Activated naive CD4-positive, alpha-beta T cell treated with anti-CD3 and anti-CD28 coated beads, Interleukin-2, amount 10 ng/mL, durations not matched to agents 7 days and 5 days (primary cell): ENCODE measurements at regions not wholly inside any gene's neighbourhood (a gene's known extent, or its start where the extent isn't known, plus 50 kb on each side); places are given as distances from the start of the nearest gene placed in this dataset.

Experiments
- CTCF ChIA-PET: fragments of 350-600 bp; sonication (Branson Sonifier 250); formaldehyde crosslinking; loops from one replicate; lab custom pipeline; 2021; ENCODE audit warnings: antibody characterized with exemption; lab: Charles Lee
- DNase-seq: peaks from one replicate; pipeline ENCODE4 v3.0.0-alpha.2; 2020
- H3K27ac Mint-ChIP-seq: one replicate; pipeline ENCODE4 v1.8.0; 2021; ENCODE audit warnings: mild to moderate bottlenecking, moderate library complexity, mixed read lengths
- H3K27me3 Mint-ChIP-seq: one replicate; pipeline ENCODE4 v1.8.0; 2021; ENCODE audit warnings: mild to moderate bottlenecking, mixed read lengths
- H3K36me3 Mint-ChIP-seq: one replicate; pipeline ENCODE4 v1.8.0; 2021; ENCODE audit warnings: mixed read lengths
- H3K4me1 Mint-ChIP-seq: one replicate; pipeline ENCODE4 v1.8.0; 2021; ENCODE audit warnings: mixed read lengths
- H3K4me3 Mint-ChIP-seq: one replicate; pipeline ENCODE4 v1.8.0; 2021; ENCODE audit warnings: mild to moderate bottlenecking, moderate library complexity, mixed read lengths
- H3K9me3 Mint-ChIP-seq: one replicate; pipeline ENCODE4 v1.8.0; 2021; ENCODE audit warnings: mixed read lengths

GRCh38 chr5:40098313-40098712 is 581.4 kb upstream of the PTGER4 start:
- no peak overlapping the region for H3K4me3 Mint-ChIP-seq
- no peaks in the 10 kb centered on the region for H3K36me3 Mint-ChIP-seq

GRCh38 chr5:40093550-40093949 is 586.2 kb upstream of the PTGER4 start:
- Mint-ChIP-seq H3K4me1 (no peaks in the 10 kb centered on the region), H3K4me3 (no peak overlapping the region), H3K36me3 (no peaks in the 10 kb centered on the region), H3K9me3 (peaks cover 17% of the 10 kb centered on the region), H3K27ac (no peak overlapping the region), H3K27me3 (no peaks in the 10 kb centered on the region)
- CTCF ChIA-PET, result no interaction called here
- no peak for DNase-seq

More at GRCh38 chr5:40098313-40098712, 581.4 kb upstream of the PTGER4 start:
- Mint-ChIP-seq H3K27ac (no peak overlapping the region), H3K9me3 (peaks cover under 1% of the 10 kb centered on the region), H3K4me1 (no peaks in the 10 kb centered on the region), H3K27me3 (no peaks in the 10 kb centered on the region)
- CTCF ChIA-PET, result no interaction called here
- DNase-seq, result no peak

GRCh38 chr5:40089269-40089668 is 590.4 kb upstream of the PTGER4 start:
- no peaks in the 10 kb centered on the region for H3K36me3 Mint-ChIP-seq
- no peaks in the 10 kb centered on the region for H3K27me3 Mint-ChIP-seq
- no peaks in the 10 kb centered on the region for H3K4me1 Mint-ChIP-seq
- H3K4me3 Mint-ChIP-seq, result no peak overlapping the region
- DNase-seq, result no peak
- H3K27ac Mint-ChIP-seq, result no peak overlapping the region
- CTCF ChIA-PET, result no interaction called here
- peaks cover 17% of the 10 kb centered on the region for H3K9me3 Mint-ChIP-seq

- Mint-ChIP-seq H3K36me3 (no peaks in the 10 kb centered on the region), H3K27ac (no peak overlapping the region), H3K4me3 (no peak overlapping the region), H3K4me1 (no peaks in the 10 kb centered on the region), H3K27me3 (peaks cover 4% of the 10 kb centered on the region), H3K9me3 (peaks cover 2% of the 10 kb centered on the region)
- no peak for DNase-seq
- CTCF ChIA-PET, result no interaction called here
Observed at GRCh38 chr5:40084614-40085013, 595.1 kb upstream of the PTGER4 start.

- no peak for DNase-seq
- Mint-ChIP-seq H3K4me3 (no peak overlapping the region), H3K4me1 (no peaks in the 10 kb centered on the region), H3K27ac (no peak overlapping the region), H3K36me3 (no peaks in the 10 kb centered on the region), H3K27me3 (peaks cover 7% of the 10 kb centered on the region), H3K9me3 (no peaks in the 10 kb centered on the region)
- CTCF ChIA-PET, result no interaction called here
Observed at GRCh38 chr5:40082313-40082712, 597.4 kb upstream of the PTGER4 start.

- DNase-seq, result no peak
- CTCF ChIA-PET, result no interaction called here
- H3K36me3 Mint-ChIP-seq, result no peaks in the 10 kb centered on the region
- no peaks in the 10 kb centered on the region for H3K9me3 Mint-ChIP-seq
- no peak overlapping the region for H3K4me3 Mint-ChIP-seq
- H3K27me3 Mint-ChIP-seq, result peaks cover 7% of the 10 kb centered on the region
- H3K4me1 Mint-ChIP-seq, result no peaks in the 10 kb centered on the region
- H3K27ac Mint-ChIP-seq, result no peak overlapping the region
Observed at GRCh38 chr5:40080191-40080590, 599.5 kb upstream of the PTGER4 start.

GRCh38 chr5:40078898-40079575 is 600.7 kb upstream of the PTGER4 start:
- Mint-ChIP-seq H3K9me3 (no peaks in the 10 kb centered on the region), H3K36me3 (no peaks in the 10 kb centered on the region), H3K27ac (no peak overlapping the region), H3K27me3 (peaks cover 7% of the 10 kb centered on the region), H3K4me1 (no peaks in the 10 kb centered on the region), H3K4me3 (no peak overlapping the region)
- CTCF ChIA-PET, result no interaction called here
- no peak for DNase-seq

- H3K9me3 Mint-ChIP-seq, result no peaks in the 10 kb centered on the region
- H3K4me3 Mint-ChIP-seq, result no peak overlapping the region
Observed at GRCh38 chr5:40074826-40075225, 604.9 kb upstream of the PTGER4 start.

GRCh38 chr5:40073927-40074326 is 605.8 kb upstream of the PTGER4 start:
- Mint-ChIP-seq H3K27me3 (peaks cover 2% of the 10 kb centered on the region), H3K9me3 (no peaks in the 10 kb centered on the region), H3K4me1 (no peaks in the 10 kb centered on the region), H3K4me3 (no peak overlapping the region), H3K36me3 (no peaks in the 10 kb centered on the region), H3K27ac (no peak overlapping the region)
- no peak for DNase-seq
- CTCF ChIA-PET, result no interaction called here

More at GRCh38 chr5:40074826-40075225, 604.9 kb upstream of the PTGER4 start:
- Mint-ChIP-seq H3K27me3 (peaks cover 3% of the 10 kb centered on the region), H3K27ac (no peak overlapping the region), H3K36me3 (no peaks in the 10 kb centered on the region), H3K4me1 (no peaks in the 10 kb centered on the region)
- CTCF ChIA-PET, result no interaction called here
- DNase-seq, result no peak

- H3K9me3 Mint-ChIP-seq, result no peaks in the 10 kb centered on the region
- H3K27me3 Mint-ChIP-seq, result no peaks in the 10 kb centered on the region
- H3K36me3 Mint-ChIP-seq, result no peaks in the 10 kb centered on the region
- no peak overlapping the region for H3K4me3 Mint-ChIP-seq
- CTCF ChIA-PET, result no interaction called here
- H3K27ac Mint-ChIP-seq, result no peak overlapping the region
- no peaks in the 10 kb centered on the region for H3K4me1 Mint-ChIP-seq
- DNase-seq, result no peak
Observed at GRCh38 chr5:40071870-40072269, 607.8 kb upstream of the PTGER4 start.

GRCh38 chr5:40066616-40067015 is 613.1 kb upstream of the PTGER4 start:
- no peaks in the 10 kb centered on the region for H3K36me3 Mint-ChIP-seq
- no peaks in the 10 kb centered on the region for H3K27me3 Mint-ChIP-seq

GRCh38 chr5:40052808-40053207 is 626.9 kb upstream of the PTGER4 start:
- no peaks in the 10 kb centered on the region for H3K9me3 Mint-ChIP-seq
- no peaks in the 10 kb centered on the region for H3K27me3 Mint-ChIP-seq
- no peak overlapping the region for H3K4me3 Mint-ChIP-seq
- no peaks in the 10 kb centered on the region for H3K4me1 Mint-ChIP-seq
- CTCF ChIA-PET, result no interaction called here
- no peak overlapping the region for H3K27ac Mint-ChIP-seq
- H3K36me3 Mint-ChIP-seq, result no peaks in the 10 kb centered on the region
- no peak for DNase-seq

More at GRCh38 chr5:40066616-40067015, 613.1 kb upstream of the PTGER4 start:
- Mint-ChIP-seq H3K4me1 (no peaks in the 10 kb centered on the region), H3K27ac (no peak overlapping the region), H3K9me3 (no peaks in the 10 kb centered on the region), H3K4me3 (no peak overlapping the region)
- DNase-seq, result no peak
- CTCF ChIA-PET, result no interaction called here

- H3K27ac Mint-ChIP-seq, result no peak overlapping the region
- peaks cover 6% of the 10 kb centered on the region for H3K27me3 Mint-ChIP-seq
- CTCF ChIA-PET, result no interaction called here
- no peaks in the 10 kb centered on the region for H3K9me3 Mint-ChIP-seq
- H3K36me3 Mint-ChIP-seq, result no peaks in the 10 kb centered on the region
- no peaks in the 10 kb centered on the region for H3K4me1 Mint-ChIP-seq
- no peak overlapping the region for H3K4me3 Mint-ChIP-seq
- DNase-seq, result no peak
Observed at GRCh38 chr5:40046792-40047191, 622.0 kb upstream of the DAB2 start.

GRCh38 chr5:40045429-40045828 is 620.6 kb upstream of the DAB2 start:
- Mint-ChIP-seq H3K27ac (no peak overlapping the region), H3K36me3 (no peaks in the 10 kb centered on the region), H3K4me3 (no peak overlapping the region), H3K4me1 (no peaks in the 10 kb centered on the region), H3K27me3 (peaks cover 6% of the 10 kb centered on the region), H3K9me3 (no peaks in the 10 kb centered on the region)
- CTCF ChIA-PET, result interaction anchor here (0.6 kb wide), 1 partner anchor 9 kb away, joined by 3 read pairs; no protein-coding TSS in a partner anchor
- no peak for DNase-seq

- peaks cover 6% of the 10 kb centered on the region for H3K27me3 Mint-ChIP-seq
- H3K36me3 Mint-ChIP-seq, result no peaks in the 10 kb centered on the region
- no peak overlapping the region for H3K4me3 Mint-ChIP-seq
- no peak overlapping the region for H3K27ac Mint-ChIP-seq
- H3K9me3 Mint-ChIP-seq, result no peaks in the 10 kb centered on the region
- CTCF ChIA-PET, result no interaction called here
- H3K4me1 Mint-ChIP-seq, result no peaks in the 10 kb centered on the region
- DNase-seq, result no peak
Observed at GRCh38 chr5:40043916-40044315, 619.1 kb upstream of the DAB2 start.
